ENCODE measurements at regions not wholly inside any gene's neighbourhood (a gene's known extent, or its start where the extent isn't known, plus 50 kb on each side); places are given as distances from the start of the nearest gene placed in this dataset.

DNA sequence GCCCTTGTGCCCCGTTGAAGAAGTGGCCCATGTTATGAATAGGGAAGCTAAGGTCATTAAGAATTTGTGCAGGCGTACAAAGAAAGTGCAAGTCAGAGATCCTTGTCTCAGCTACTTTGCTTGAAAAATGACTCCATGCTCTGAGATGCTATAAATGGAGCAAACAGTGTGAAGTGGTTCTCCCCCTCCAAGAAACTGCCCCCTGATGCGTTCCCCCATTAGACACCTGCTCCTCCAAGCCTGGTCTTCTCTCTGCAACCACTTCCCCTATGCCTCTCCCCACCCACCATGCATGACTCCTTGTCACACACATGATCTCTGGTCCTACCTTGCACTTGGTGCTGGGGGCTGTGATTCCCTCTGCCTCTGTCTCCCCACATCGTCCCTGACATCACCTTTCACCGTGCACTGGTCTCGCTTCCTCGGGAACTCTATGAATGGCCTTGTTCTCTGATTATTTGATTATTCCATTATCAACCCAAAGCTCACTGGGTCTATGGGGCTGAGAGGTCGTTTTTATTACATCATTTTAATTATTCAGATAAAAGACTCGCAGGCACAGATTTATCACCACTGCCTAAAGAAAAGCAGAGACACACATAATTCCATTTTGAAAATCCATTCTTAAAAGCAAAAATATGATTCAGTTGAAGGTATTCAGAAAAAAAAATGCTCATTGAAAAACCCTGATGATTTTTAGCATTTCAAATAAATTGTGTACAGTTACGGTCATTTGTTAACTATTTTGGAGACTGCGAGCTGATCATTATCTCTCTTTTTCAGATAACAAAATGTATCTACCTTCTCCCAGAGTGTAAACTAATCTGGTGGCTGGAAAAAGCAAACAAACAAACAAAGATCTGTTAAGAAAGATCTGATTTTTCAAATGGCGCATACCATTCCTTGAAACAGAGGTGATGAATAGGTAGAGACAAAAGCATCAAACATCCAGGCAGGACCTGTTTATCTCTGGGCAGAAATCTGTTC, 294.9 kb downstream of the SOX11 start:
- peaks cover 4% of the 10 kb centered on the region for H3K4me1 Mint-ChIP-seq (ENCODE audit: low read depth)
- H3K27me3 Mint-ChIP-seq (ENCODE audit: low read depth): no peaks in the 10 kb centered on the region
- no peaks in the 10 kb centered on the region for H3K9me3 Mint-ChIP-seq (ENCODE audit: low read depth)
- TF ChIP-seq, protein P1, sequence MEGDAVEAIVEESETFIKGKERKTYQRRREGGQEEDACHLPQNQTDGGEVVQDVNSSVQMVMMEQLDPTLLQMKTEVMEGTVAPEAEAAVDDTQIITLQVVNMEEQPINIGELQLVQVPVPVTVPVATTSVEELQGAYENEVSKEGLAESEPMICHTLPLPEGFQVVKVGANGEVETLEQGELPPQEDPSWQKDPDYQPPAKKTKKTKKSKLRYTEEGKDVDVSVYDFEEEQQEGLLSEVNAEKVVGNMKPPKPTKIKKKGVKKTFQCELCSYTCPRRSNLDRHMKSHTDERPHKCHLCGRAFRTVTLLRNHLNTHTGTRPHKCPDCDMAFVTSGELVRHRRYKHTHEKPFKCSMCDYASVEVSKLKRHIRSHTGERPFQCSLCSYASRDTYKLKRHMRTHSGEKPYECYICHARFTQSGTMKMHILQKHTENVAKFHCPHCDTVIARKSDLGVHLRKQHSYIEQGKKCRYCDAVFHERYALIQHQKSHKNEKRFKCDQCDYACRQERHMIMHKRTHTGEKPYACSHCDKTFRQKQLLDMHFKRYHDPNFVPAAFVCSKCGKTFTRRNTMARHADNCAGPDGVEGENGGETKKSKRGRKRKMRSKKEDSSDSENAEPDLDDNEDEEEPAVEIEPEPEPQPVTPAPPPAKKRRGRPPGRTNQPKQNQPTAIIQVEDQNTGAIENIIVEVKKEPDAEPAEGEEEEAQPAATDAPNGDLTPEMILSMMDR (IDR thresholded peaks at IDR 0.05): no peak
- H3K36me3 Mint-ChIP-seq (ENCODE audit: low read depth): no peaks in the 10 kb centered on the region
- H3K4me3 Mint-ChIP-seq (ENCODE audit: unreplicated experiment): no peak overlapping the region
- no peak overlapping the region for H3K27ac Mint-ChIP-seq (ENCODE audit: unreplicated experiment)
- DNase-seq (ENCODE audit: low spot score): no peak

DNA sequence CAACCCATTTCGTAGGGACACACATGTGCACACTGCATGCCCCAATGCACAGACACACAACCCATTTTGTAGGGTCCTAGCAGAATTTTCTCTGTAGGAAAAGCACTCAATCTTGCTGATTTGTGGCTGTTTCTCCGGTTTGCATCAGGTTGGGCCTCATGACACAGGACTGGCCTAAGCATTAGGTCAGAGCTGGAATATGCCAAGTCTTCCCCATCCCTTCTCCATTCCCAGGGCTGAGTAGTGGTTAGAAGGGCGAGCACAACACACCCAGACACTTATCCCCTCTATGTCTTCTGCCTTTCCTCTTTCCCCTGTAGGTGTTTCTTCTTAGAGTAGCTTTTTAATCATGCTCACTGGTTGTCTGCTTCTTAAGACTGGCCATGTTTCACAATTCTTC, 295.9 kb downstream of the SOX11 start:
- H3K27ac Mint-ChIP-seq (ENCODE audit: unreplicated experiment): no peak overlapping the region
- no peak for DNase-seq (ENCODE audit: low spot score)
- no peaks in the 10 kb centered on the region for H3K36me3 Mint-ChIP-seq (ENCODE audit: low read depth)
- H3K4me1 Mint-ChIP-seq (ENCODE audit: low read depth): peaks cover 4% of the 10 kb centered on the region
- H3K27me3 Mint-ChIP-seq (ENCODE audit: low read depth): peaks cover 2% of the 10 kb centered on the region
- no peak overlapping the region for H3K4me3 Mint-ChIP-seq (ENCODE audit: unreplicated experiment)
- TF ChIP-seq, protein P1 (IDR thresholded peaks at IDR 0.05): no peak
- H3K9me3 Mint-ChIP-seq (ENCODE audit: low read depth): no peaks in the 10 kb centered on the region

DNA sequence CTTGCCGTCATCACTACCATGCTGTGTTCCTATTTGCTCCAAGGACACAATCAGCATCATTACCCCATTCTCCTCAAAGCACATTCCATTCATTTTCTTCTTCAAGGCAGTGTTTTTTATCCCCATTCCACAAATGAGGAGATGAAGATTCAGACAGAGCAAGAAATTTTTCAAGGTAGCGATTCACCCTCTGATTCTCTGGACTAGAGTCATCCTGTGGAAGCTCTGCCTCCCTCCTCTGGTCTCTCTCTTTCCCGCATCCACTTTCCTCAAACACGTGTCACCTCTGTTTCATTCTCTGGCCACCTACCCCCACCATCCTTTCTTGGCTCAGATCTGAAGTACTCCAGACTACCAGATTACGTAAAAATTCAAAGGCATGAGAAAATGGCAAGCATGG, 297.9 kb downstream of the SOX11 start:
- H3K27ac Mint-ChIP-seq (ENCODE audit: unreplicated experiment): no peak overlapping the region
- no peak for DNase-seq (ENCODE audit: low spot score)
- H3K36me3 Mint-ChIP-seq (ENCODE audit: low read depth): no peaks in the 10 kb centered on the region
- TF ChIP-seq, protein P1 (IDR thresholded peaks at IDR 0.05): no peak
- peaks cover 4% of the 10 kb centered on the region for H3K4me1 Mint-ChIP-seq (ENCODE audit: low read depth)
- no peaks in the 10 kb centered on the region for H3K9me3 Mint-ChIP-seq (ENCODE audit: low read depth)
- H3K4me3 Mint-ChIP-seq (ENCODE audit: unreplicated experiment): no peak overlapping the region
- peaks cover 2% of the 10 kb centered on the region for H3K27me3 Mint-ChIP-seq (ENCODE audit: low read depth)

DNA sequence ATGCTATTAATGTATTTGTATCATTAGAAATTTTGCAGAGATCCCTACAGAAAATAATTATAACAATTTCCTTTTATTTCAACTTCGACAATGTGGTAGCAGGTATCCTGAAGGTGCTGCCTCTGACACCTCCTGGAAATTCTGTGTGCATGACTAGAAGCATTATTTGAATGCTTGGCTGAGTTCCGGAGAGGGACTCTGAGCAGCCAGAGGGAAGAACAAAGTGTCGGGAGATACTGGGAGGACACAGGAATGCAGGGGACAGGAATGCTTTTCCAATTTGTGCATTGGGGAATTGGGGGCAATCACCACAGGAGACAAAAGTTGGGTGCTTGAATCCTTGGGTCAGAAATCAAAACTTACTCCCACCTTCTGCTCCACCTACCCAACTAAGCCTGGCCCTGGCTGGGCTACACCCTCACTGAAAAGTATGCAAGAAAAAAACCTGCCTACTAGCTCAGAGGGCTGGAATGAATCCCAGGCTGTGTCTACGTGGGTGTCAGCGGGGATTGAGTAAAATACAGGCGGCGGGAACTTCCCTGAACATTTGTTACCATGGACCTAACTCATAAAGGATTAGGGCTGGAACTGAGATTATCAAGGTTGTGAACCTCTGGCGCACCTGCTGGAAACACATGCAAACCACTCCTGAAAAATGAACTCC, 299.3 kb downstream of the SOX11 start:
- Mint-ChIP-seq H3K9me3 (ENCODE audit: low read depth) (no peaks in the 10 kb centered on the region), H3K4me1 (ENCODE audit: low read depth) (peaks cover 4% of the 10 kb centered on the region), H3K4me3 (ENCODE audit: unreplicated experiment) (no peak overlapping the region), H3K36me3 (ENCODE audit: low read depth) (no peaks in the 10 kb centered on the region), H3K27ac (ENCODE audit: unreplicated experiment) (no peak overlapping the region), H3K27me3 (ENCODE audit: low read depth) (peaks cover 2% of the 10 kb centered on the region)
- TF ChIP-seq, protein P1 (IDR thresholded peaks at IDR 0.05): no peak
- DNase-seq (ENCODE audit: low spot score): no peak

DNA sequence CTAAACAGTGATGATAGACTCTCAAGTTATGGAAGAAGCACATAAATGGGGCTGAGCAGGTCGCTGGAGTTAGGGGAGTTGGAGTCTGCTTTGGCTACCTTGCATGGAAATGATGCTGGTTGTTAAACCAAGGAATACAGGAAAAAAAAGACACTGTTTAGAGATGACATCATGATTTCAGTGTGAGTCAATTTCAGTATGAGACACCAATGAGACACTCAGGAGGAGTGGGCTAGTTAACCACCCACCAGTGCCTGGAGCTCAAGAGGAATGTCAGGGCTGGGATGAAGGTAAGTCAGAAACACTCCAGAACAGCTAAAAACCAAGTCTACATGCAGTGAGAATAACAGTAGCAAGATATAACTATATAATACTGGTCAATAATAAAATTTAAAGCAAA, 303.6 kb downstream of the SOX11 start:
- no peak overlapping the region for H3K4me3 Mint-ChIP-seq (ENCODE audit: unreplicated experiment)
- TF ChIP-seq, protein P1 (IDR thresholded peaks at IDR 0.05): no peak
- H3K9me3 Mint-ChIP-seq (ENCODE audit: low read depth): no peaks in the 10 kb centered on the region
- no peak for DNase-seq (ENCODE audit: low spot score)
- peaks cover 4% of the 10 kb centered on the region for H3K4me1 Mint-ChIP-seq (ENCODE audit: low read depth)
- H3K27me3 Mint-ChIP-seq (ENCODE audit: low read depth): peaks cover 2% of the 10 kb centered on the region
- H3K27ac Mint-ChIP-seq (ENCODE audit: unreplicated experiment): no peak overlapping the region
- H3K36me3 Mint-ChIP-seq (ENCODE audit: low read depth): no peaks in the 10 kb centered on the region

Measured in chondrocyte (in vitro differentiated cells).